ENCODE measurements at regions not wholly inside any gene's neighbourhood (a gene's known extent, or its start where the extent isn't known, plus 50 kb on each side); places are given as distances from the start of the nearest gene placed in this dataset.

DNA sequence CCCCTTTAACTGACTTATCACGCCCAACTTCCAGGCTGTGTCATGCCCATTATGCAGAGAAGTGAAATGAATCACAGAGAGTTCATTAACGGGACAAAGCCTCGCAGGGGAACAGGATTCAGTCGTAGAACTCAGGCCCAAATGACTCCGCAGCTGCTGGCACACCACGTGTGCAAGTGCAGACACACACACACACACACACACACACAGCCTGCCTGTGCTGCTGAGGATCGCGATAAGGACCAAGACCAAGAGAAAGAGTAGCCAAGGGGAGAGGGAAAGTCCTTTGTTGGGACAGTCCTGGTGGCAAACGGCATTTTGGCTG lies 90.0 kb upstream of the TAF1B start:
- TF ChIP-seq, protein P1, sequence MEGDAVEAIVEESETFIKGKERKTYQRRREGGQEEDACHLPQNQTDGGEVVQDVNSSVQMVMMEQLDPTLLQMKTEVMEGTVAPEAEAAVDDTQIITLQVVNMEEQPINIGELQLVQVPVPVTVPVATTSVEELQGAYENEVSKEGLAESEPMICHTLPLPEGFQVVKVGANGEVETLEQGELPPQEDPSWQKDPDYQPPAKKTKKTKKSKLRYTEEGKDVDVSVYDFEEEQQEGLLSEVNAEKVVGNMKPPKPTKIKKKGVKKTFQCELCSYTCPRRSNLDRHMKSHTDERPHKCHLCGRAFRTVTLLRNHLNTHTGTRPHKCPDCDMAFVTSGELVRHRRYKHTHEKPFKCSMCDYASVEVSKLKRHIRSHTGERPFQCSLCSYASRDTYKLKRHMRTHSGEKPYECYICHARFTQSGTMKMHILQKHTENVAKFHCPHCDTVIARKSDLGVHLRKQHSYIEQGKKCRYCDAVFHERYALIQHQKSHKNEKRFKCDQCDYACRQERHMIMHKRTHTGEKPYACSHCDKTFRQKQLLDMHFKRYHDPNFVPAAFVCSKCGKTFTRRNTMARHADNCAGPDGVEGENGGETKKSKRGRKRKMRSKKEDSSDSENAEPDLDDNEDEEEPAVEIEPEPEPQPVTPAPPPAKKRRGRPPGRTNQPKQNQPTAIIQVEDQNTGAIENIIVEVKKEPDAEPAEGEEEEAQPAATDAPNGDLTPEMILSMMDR (IDR thresholded peaks at IDR 0.05; ENCODE audit: control extremely low read depth, extremely low read depth, low read depth, missing control alignments): no peak
- ChIA-PET POLR2A (interaction anchor here (1.8 kb wide), 1 partner anchor 123 kb away, joined by 5 read pairs; the partner anchor contains the start of gene YWHAQ), CTCF (interaction anchor here (1.1 to 7.1 kb wide), 3 partner anchors 16 to 86 kb away, joined by 3 to 49 read pairs (median 4); no protein-coding TSS in a partner anchor)
- DNase-seq (ENCODE audit: extremely low spot score): peak; percentile 79

DNA sequence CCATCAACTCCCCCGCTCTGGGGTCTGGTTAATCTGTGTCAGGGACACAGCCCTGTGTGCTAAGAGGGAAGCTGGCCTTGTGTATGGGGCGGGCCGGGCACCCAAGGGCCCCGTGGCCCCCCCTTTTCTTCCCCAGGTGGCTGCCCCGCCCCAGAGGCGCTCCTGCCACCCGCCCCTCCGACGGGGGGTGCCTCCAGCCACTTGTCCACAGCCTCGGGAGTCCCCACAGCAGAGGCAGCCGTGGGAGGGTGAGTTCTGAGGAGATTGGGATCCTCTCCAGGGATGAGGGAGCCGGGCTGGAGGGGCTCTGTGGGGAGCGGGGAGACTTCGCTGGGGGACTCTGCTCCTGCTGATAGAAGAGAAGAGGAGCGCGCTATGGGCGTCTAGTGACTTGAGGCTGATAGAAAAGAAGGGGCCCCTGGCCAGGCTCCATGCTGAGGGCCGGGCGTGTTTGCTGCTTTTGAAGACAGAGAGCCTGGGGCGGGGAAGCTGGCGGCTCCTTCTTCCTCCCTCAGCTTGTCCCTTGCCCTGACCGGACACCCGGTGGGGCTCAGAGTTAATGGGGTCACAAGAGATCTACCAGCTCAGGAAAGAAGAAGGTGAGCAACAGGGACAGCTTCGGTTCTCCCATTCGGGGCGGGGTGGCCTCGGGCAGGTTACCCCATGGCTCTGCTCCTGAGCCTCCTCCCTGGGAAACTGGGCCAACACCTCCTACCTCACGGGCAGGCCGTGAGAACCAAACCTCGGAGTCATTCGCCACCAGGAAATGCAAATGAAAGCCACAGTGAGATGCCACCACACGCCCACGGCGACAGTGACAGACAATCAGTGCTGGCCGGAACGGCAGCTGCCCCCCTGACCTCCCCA lies 89.4 kb upstream of the TAF1B start:
- TF ChIP-seq, protein P1 (IDR thresholded peaks at IDR 0.05; ENCODE audit: control extremely low read depth, extremely low read depth, low read depth, missing control alignments): no peak
- ChIA-PET POLR2A (interaction anchor here (1.8 kb wide), 1 partner anchor 123 kb away, joined by 5 read pairs; the partner anchor contains the start of gene YWHAQ), CTCF (interaction anchor here (1.1 to 7.1 kb wide), 3 partner anchors 16 to 87 kb away, joined by 3 to 49 read pairs (median 4); no protein-coding TSS in a partner anchor)
- no peak for DNase-seq (ENCODE audit: extremely low spot score)

DNA sequence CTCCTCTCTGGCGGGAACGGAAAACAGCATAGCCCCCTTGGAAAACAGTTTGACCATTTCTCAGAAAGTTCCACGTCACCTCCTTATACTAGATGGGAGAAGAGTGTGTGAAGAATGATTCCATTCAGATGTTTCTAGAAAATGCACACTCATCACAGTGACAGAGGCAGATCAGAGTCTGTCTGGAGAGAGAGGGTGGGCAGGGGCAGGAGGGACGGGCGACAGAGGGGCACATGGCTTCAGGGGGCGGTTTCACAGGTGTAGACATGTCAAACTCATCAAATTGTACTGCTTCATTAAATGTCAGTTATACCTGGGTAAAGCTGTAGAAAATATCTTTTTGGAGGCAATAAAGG lies 88.8 kb upstream of the TAF1B start:
- TF ChIP-seq, protein P1 (IDR thresholded peaks at IDR 0.05; ENCODE audit: control extremely low read depth, extremely low read depth, low read depth, missing control alignments): no peak
- ChIA-PET CTCF (interaction anchor here (7.1 kb wide), 1 partner anchor 15 kb away, joined by 49 read pairs; no protein-coding TSS in a partner anchor), POLR2A (no interaction called here)
- DNase-seq (ENCODE audit: extremely low spot score): no peak

DNA sequence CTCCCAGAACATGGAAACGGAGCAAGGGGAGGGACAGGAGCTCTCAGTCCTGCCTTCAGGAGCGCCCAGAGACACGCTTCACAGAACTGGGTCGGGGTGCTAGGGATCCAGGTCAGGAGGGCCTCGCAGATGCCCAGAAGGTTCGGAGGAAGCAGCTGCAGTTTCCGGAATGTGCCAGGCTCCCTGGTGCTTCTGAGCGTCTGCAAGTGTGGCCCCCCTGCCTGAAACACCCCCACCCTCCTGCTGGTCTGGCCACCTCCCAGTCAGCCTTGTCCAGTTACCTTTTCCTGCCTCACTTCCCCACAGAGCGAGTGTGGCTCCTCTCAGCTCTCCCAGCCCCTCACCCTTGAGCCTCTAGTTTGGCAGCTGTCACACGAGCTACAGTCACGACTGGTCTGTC lies 88.3 kb upstream of the TAF1B start:
- TF ChIP-seq, protein P1 (IDR thresholded peaks at IDR 0.05; ENCODE audit: control extremely low read depth, extremely low read depth, low read depth, missing control alignments): no peak
- ChIA-PET POLR2A (no interaction called here), CTCF (interaction anchor here (7.1 kb wide), 1 partner anchor 15 kb away, joined by 49 read pairs; no protein-coding TSS in a partner anchor)
- DNase-seq (ENCODE audit: extremely low spot score): no peak

DNA sequence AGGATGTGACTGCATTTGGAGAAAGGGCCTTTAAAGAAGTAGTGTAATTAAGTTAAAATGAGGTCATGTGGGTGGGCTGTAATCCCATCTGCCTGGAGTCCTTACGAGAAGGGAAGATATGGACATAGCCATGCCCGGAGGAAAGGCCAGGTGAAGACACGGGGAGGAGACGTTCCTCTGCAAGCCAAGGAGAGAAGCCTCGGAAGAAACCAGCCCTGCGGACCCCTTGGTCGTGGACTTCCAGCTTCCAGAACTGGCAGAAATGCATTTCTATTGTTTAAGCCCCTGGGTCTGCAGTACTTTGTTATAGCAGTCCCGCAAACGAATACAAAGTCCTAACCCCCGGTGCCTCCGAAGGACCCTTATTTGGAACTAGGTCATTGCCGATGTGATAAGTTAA lies 87.6 kb upstream of the TAF1B start:
- TF ChIP-seq, protein P1 (IDR thresholded peaks at IDR 0.05; ENCODE audit: control extremely low read depth, extremely low read depth, low read depth, missing control alignments): no peak
- no peak for DNase-seq (ENCODE audit: extremely low spot score)
- ChIA-PET CTCF (interaction anchor here (1.1 to 7.1 kb wide), 3 partner anchors 8 to 43 kb away, joined by 4 to 49 read pairs (median 4); no protein-coding TSS in a partner anchor), POLR2A (no interaction called here)

DNA sequence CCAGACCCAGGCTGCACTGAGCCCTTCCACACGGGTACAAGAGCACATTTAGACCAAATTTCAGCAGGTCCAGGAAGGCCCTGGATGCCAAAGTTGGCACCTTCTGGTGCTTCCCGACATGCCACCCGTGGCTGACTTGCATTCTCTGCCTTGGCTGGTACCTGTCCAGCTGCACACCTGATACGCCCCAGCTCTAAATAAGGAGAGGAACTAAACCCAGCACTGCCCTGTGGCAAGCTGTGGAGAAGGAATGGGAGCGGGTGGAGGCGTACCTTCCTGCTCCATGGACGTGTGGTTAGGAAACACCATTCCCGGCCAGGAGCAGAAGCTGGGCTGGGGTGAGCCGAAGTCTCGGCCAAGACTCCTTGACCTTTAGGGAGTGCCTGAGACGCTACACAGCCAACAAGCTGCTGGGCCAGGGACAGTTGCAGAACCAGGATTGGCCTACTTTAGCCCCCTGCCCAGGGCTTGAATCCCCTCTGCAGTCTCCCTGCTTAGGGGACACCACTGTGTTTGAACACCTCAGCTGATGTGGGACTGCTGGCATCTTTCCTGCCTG lies 86.5 kb upstream of the TAF1B start:
- CTCF ChIA-PET: interaction anchor here (0.9 to 1.6 kb wide), 5 partner anchors 9 to 42 kb away, joined by 3 to 4 read pairs (median 4); no protein-coding TSS in a partner anchor
- POLR2A ChIA-PET: no interaction called here

More for the DNA sequence above, 86.5 kb upstream of the TAF1B start:
- TF ChIP-seq, protein P1 (IDR thresholded peaks at IDR 0.05; ENCODE audit: control extremely low read depth, extremely low read depth, low read depth, missing control alignments): no peak
- no peak for DNase-seq (ENCODE audit: extremely low spot score)
